GM18868 (cell line): ENCODE measurements at regions not wholly inside any gene's neighbourhood (a gene's known extent, or its start where the extent isn't known, plus 50 kb on each side); places are given as distances from the start of the nearest gene placed in this dataset.
"Not testable (repeated sequence)": the region's sequence is repeated elsewhere in the genome, so short reads cannot be mapped to it uniquely, and the experiment has no call there.

Experiments
- ATAC-seq: cut with Tn5 transposase; IDR thresholded peaks from one replicate; pipeline ENCODE4 v1.9.1; 2021; ENCODE audit warnings: mild to moderate bottlenecking, moderate library complexity; ENCODE audit not compliant: unreplicated experiment

DNA sequence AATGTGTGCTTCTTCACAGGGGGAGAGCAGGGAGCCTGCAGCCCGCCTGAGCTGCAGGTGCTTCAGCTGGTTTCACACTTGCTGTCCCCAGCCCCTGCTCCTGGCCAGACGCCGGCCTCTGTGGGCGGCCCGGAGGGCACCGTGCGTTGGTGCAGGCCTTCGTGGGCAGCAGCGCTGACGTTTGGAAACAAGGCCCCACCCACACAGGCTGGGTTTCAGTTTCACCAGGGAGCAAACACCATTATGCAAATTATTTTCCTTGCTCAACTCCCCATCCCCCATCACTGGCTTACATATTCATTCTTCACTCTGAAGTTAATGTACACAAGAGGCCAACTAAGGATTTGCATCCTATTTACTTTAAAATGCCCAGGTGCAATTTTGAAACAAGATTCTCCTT lies 343.2 kb downstream of the BCL2L11 start:
- ATAC-seq = peak; percentile 93

DNA sequence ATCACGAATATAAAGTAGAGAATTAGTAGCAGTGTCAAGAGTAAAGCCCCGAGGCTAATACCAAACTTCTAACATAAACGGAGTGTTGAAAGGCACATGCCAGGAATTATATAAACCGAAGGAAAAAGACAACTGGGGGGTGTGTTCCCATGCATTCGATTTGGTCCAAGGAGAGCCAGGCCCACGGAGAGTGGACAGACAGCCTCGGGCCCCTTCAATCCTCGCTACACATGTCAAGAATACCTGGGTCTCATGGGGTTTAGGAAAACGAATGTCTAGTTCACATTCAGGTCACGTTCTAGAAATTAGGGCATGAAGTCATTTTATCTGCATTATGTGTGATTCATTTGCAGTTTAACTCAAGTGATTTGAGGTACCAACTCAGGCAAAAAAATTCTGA lies 343.7 kb downstream of the BCL2L11 start:
- not testable (repeated sequence) for ATAC-seq

DNA sequence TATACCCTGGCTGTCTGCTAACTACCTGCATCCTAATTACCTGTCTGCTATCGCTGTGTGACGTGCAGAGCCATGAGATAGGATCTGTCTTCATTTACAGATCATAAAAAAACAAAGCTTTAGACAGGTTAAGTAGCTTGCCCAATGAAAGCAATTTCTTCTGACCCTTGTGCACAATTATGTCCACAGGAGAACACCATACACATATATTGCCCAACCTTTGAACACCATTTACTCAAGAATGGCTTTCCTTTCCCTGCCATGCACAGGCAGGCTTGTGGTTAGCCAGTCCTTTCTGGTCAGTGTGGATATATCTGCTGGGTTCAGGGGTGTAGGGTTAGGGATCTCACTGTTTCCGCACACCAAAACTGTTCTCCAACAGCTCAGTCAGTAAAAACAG lies 344.8 kb downstream of the BCL2L11 start:
- not testable (repeated sequence) for ATAC-seq

DNA sequence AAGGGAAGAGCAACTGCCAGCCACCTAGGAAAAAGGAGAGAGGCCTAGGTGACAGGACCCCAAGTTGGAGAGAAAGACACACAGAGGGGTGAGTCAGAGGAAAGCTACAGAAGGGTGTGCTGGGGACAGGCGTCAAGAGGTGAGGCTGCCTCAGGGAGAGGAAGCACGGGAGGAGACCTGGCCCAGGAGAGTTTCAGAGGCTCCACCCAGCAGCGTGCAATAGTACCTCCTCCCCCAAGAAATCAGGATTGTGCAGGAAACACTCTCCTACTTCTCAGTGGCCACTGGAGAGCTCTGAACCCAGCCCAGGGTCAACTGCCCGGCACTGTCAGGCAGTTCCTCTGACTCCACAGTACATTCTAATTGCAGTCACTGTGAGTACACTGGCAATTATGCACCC lies 346.0 kb downstream of the BCL2L11 start:
- ATAC-seq = not testable (repeated sequence)

DNA sequence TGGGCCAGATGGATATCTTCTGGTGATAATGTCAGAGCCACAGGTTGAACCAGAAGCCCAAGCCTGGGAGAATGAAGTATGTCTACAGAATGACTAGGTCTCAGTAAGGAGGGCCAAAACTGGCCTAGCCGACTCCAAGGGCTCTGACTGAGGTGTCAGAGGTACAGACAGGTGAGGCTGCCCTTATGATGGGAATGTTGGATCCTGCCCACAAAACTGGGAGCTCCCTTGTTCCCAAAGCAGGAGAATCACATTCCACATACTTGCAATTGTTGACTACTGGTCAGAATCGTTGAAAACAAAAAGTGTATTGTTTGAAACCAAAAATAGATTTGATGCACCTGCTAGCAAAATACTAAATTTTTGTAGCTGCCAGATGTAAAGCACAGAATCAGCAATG lies 350.2 kb downstream of the BCL2L11 start:
- ATAC-seq = not testable (repeated sequence)

DNA sequence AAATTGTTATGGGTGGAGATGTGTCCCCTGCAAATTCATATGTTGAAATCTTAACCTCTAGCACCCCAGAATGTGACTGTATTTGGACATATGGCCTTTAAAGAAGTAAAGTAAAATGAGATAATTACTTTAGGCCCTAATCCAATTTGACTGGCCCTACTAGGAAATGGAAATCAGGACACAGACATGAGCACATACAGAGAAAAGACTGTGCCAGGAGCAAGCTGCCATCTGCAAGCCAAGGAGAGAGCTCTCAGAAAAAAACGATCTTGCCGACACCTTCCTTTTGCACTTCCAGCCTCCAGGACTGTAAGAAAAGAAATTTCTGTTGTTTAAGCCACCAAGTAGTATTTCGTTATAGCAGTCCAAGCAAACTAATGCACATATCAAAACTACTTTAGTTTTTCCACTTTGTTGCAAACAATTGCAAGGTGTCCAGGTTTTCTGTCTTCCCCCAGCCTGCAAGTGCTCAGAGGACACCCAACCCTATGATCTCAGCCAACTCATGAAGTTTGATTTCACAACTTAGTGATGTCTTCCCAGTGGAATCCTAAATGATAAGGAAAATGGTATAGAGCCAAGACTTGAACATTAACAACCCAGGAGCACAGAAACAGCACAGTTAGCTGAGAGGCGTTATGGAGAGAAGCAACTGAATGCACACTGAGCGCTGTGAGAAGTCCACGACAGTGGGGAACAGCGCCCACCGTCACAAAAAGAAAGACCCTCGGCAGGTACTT lies 351.2 kb downstream of the BCL2L11 start:
- not testable (repeated sequence) for ATAC-seq

DNA sequence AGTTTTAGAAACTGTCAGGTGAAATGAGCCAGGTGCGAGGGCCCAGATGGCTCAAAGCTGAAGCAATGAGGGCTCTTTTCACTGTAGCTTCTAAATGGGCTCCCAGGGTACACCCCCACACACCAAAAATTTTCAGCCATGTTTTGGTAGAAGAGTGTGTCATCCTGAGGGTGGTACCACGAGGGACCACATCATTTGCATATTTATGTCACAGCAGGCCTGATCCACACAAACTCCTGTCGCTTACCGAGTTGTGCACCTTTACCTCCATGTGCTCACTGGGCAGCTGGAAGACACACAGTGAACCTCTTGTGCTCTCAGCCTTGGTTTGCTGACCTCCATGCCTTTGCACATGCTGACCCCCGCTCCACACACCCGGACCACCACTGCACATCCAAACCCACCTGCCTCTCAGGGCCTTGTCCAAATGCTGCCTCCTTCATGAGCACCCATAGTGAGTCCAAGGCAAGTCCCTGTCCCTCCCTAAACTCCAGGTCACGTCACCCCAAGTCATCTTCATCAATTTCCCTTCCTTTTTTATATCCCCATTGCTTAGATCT lies 352.2 kb downstream of the BCL2L11 start:
- not testable (repeated sequence) for ATAC-seq

DNA sequence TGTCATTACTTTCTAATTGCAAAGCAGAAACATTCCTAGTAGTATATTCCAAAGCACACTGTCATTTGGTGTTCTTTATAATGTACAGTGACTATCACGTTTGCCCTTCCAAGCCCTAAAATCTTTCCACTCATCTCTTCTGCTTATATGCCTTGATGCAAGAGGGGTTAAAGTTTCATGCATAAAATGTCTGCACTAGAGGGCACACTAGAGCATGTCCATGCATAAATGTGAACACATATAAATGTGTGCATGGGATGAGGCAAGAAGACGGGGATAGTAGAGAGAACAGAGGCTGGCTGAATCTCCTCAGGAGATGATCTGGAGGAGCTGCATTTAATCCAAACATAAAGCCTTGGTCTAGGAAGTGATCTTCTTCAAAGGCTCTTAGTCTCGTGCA lies 352.8 kb downstream of the BCL2L11 start:
- ATAC-seq = peak; percentile 37

DNA sequence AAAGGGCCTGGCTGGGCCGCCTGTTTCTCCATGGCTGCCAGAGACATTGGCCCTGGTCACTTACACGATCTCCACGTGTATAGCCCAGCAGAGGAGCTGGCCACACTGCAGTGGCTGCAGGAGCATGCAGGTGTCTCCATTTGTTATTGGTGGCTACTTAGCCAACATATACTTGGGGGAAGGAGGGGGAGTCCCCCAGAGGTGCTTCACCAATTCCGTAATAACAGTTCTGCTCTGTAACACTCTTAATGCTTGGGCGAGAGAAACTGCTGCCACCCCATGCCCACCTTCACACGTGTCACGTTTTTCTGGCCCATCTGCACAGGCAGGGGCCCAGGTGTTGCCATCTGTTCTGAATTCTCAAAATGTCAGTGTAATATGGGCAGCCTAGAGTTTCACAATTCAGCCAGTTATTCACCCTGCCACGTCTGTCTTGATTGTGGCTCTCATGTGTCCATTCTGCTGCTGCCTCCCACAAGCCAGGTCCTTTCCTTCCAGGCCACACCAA lies 353.5 kb downstream of the BCL2L11 start:
- ATAC-seq = not testable (repeated sequence)

DNA sequence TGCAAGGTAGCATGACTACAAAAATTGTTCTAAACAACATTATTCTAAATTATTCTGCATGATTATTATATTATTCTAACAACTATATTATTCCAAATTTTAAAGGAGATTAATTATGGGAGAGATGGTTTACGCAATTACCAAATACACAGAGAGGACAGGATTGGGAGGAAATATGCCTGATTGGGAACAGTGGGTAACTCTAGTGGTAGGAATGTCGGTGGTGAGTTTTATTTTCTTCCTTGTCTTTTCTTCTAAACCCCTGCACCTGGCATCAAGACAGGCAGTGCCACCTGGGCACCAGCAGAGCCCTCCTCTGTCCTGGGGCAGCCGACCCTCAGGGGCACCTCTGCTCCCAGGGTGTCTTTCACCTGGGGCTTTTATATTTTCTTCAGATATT lies 357.6 kb downstream of the BCL2L11 start:
- ATAC-seq = not testable (repeated sequence)

DNA sequence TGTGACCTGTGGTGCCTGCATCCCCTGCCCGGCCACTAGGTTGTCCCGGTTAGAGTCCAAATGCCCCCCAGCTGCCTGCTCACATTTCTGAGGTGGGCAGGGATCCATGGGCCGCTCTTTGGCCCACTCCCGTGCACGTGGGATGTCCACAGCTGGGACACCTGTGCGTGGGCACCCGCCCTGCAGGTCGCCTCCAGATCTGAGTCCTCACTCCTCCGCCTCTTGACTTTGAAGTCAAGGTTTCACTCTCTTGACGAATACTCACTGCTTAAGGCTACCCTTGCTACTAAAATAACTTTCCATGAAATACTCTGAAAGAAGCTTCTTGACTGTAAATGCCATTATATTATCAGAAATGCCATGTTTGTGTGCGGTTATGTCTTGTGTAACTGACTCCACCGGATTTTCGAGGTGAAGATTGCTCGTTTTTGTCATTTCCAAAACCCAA lies 358.2 kb downstream of the BCL2L11 start:
- ATAC-seq = peak; percentile 52

DNA sequence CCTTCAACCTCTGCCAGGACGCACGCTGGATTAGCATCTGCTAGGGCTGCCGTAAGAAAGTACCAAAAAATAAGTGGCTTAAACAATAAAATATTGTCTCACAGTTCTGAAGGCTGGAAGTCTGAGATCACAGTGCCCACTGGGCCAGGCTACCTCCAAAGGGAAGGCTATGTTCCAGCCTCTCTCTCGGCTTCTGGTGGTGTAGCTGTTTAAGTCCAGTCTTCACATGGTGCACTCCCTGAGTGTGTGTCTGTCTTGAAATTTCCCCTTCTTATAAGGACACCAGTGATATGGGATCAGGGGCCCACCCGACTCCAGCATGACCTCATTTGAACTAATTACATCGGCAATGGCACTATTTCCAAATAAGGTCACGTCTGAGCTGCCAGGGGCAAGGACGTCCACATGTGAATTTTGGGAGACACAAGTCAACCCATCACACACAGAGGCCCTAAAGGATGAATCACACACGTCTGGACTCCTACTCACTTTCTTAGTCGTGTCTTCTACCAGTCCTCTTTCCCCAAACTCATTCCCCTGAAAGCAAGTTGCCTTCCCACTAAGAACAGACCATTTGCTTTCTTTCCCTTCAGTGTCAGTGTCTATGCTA lies 359.4 kb downstream of the BCL2L11 start:
- ATAC-seq = not testable (repeated sequence)

DNA sequence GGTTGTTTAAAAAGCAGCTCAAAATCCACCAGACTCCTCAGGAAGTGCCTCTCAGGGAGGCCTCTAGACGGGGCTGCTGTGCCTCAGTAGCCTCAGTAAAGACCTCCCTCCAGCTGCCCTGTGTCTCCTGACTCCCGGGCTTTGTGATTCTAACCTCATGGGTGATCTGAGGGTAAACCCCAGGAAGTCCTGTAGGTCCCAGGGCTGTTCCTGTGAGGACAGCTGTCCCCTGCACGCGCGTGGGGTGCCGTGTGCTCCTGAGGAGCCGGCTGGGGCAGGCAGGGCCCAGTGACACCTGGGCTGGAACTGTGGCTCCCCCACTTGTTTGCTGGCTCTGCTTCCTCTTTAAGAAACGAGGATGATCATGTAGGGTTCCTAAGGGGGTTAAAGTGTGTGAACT lies 359.9 kb downstream of the BCL2L11 start:
- ATAC-seq = not testable (repeated sequence)

DNA sequence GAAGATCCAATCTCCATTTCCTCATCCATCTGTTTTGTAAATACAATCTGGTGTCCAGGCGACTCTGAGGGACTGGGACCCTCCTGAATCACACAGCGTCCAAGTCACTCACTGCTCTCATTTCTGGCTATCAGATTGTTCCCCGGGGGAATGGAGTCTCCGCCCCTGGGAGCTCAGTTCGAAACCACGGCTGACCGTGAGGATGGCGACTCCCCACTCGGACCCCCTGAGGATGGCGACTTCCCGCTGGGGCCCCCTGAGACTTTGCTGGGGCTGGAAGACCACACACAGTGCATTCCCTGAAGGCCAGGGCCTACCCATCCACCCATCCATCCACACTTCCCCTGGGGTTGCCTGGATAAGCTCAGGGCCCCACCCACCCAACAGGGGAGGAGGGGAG lies 360.5 kb downstream of the BCL2L11 start:
- not testable (repeated sequence) for ATAC-seq

DNA sequence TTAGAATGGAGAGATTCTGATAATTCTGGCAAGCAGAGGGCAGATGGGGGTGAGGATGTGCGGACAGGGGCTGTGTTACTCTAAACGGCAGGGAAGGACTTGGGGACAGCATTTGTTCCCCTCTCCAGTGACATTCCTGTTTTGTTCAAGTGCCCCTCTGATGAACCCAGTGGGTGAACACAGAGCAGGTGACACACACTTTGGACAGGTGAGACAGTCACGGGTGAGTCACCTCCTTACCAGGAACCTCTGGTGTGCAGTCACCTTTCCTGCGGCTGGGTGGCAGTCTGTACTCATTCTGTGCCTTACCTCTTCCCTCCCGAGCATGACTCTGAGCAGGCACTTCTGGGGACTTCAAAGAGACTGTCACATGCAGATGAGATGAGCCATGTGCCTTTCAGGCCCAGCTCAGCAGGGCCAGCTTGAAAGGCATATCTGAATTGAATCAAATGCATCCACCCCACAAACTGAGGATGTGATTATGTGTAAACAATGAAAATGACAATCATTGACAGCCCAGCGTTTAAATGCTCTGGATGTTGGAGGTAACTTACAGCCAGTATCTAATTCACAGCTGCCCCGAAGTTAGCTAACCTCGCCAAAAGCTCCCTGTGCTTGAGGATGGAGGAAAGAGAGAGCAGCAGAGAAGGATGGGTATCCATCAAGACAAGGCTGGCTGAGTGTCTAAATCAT lies 362.4 kb downstream of the BCL2L11 start:
- ATAC-seq = peak; percentile 91

DNA sequence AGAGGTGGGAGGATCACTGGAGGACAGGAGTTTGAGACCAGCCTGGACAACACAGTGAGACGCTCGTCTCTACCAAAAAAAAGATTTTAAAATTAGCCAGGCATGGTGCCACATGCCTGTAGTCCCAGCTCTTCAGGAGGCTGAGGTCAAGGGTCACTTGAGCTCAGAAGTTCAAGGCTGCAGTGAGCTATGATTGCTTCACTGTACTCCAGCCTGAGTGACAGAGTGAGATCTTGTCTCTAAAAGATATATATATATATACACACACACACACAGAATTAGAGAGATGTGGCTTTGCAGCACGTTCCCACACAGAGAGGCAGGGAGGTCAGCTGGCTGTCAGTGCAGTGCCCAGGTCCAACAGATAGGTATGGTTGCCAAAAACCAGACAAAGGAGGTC lies 363.4 kb downstream of the BCL2L11 start:
- ATAC-seq = not testable (repeated sequence)

DNA sequence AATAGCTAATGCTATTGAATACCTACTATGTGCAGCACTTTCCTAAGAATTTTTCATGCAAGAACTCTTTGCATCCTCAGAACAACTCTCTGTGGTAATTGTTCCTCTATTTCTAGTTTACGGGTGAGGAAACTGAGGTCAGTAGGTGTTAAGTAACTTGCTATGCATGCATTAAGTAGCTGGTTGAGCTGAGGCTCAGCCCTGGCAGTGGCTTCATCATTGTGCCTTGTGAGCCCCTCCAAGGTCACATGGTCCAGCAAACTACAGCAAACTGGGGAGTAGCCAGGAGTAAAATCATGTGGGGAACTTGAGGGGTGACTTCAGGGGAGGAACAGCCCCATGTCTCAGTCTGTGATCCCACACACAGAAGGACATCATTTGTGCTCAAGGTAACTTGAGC lies 365.2 kb downstream of the BCL2L11 start:
- not testable (repeated sequence) for ATAC-seq

DNA sequence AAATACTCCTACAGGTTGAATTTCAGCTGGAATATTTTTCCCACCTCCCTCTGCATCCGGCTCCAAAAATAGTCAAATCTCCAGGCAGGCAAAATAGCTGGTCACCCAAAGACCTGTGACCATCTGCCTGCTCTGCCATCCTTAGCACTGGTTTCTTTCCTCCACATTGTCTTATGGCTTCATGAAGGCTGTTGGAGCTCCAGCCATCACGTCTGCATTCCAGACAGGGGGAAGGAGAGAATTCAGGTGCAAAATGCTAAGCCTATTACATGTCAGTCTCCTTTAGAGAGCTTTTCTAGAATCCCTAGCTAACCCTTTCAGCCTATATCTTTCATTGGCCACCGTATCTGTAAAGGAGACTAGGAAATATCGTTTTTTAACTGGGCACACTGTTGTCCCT lies 367.7 kb downstream of the BCL2L11 start:
- ATAC-seq = not testable (repeated sequence)

DNA sequence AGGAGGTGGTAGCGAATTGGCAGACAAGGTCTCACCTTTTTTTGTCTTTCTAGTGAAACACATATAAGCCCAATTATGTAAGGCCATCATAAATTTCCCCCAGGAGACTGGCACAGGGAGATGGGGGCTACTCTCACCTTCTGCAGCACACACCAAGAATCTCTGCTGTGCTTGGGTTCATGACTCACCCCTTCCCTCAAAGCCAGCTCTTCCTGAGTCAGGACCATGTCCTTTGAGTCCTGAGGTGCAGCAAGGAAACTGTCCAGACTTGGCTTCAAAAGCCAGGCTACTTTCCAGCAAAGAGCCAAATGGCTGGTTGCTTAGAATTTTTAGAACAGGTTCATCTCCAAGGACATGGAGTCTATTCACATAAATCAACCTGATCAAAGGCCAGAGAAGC lies 368.7 kb downstream of the BCL2L11 start:
- ATAC-seq = not testable (repeated sequence)

DNA sequence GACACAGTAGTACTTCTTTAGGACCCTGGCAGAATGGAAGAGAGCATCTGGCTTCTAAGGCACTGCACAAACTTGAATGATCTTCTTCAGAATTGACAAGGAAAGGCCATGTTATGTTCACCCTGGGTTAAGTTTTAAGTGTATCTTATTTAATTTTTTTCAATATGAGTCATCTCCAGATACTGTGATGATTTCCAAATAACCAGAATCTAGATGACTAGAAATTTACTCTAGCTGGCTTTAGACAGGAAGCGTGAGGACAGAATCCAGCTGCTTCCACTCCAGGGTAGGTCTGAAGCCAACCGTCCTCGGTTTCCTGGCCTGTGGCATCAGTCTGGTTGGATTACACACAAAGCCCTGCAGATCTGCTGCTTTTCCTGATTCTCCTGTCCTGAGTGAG lies 370.5 kb downstream of the BCL2L11 start:
- not testable (repeated sequence) for ATAC-seq

DNA sequence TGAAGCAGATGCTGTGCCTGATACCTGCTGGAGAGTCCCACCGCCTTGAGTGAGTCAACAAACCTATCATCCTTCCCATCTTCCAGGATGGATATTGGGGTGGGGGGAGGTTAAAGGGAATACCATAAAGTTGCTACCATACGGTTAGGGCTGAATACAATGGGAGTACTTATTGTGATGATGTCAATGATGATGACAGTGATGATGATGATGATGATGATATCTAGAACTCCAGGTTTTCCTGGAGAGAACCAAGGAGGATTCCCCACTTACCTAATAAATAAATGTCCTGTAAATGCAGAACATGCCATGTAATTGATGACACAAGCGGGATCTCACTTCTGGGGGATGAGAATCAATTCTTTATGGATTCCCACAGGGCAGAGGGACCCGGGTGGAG lies 370.9 kb downstream of the BCL2L11 start:
- ATAC-seq = not testable (repeated sequence)
